HepG2 (cell line): ENCODE measurements at regions not wholly inside any gene's neighbourhood (a gene's known extent, or its start where the extent isn't known, plus 50 kb on each side); places are given as distances from the start of the nearest gene placed in this dataset.

ENCODE experiments used
- ARID5B ChIP-seq: IDR thresholded peaks from 2 replicates; pipeline ENCODE4 v1.4.0; 2020; ENCODE audit warnings: mild to moderate bottlenecking, missing genetic modification reagents
- DPF2 ChIP-seq: sonication (generic); formaldehyde crosslinking; IDR thresholded peaks from 2 replicates; pipeline ENCODE4 v1.4.0; 2020; ENCODE audit warnings: mild to moderate bottlenecking, low read depth, missing genetic modification reagents, borderline replicate concordance
- JUNB ChIP-seq: sonication (generic); formaldehyde crosslinking; IDR thresholded peaks from 2 replicates; pipeline ENCODE4 v1.8.0; 2022; ENCODE audit warnings: missing genetic modification reagents, mild to moderate bottlenecking, borderline replicate concordance
- KAT2B ChIP-seq: fragments of 150-350 bp; IDR thresholded peaks from 2 replicates; pipeline ENCODE4 v1.6.1; 2014; ENCODE audit warnings: low read depth, low read length, borderline replicate concordance
- MLLT10 ChIP-seq: sonication (generic); formaldehyde crosslinking; IDR thresholded peaks from 2 replicates; pipeline ENCODE4 v1.4.0; 2020; ENCODE audit warnings: missing genetic modification reagents
- MXD4 ChIP-seq: IDR thresholded peaks from 2 replicates; pipeline ENCODE4 v1.6.1; 2016; ENCODE audit warnings: mild to moderate bottlenecking, missing biosample characterization, missing genetic modification reagents
- MYNN ChIP-seq: sonication (generic); formaldehyde crosslinking; IDR thresholded peaks from 2 replicates; pipeline ENCODE4 v1.4.0; 2020; ENCODE audit warnings: mild to moderate bottlenecking, low read depth, missing genetic modification reagents
- PBX2 ChIP-seq: IDR thresholded peaks from 2 replicates; pipeline ENCODE4 v1.6.1; 2016; ENCODE audit warnings: control low read depth
- SALL1 ChIP-seq: sonication (generic); formaldehyde crosslinking; IDR thresholded peaks from 2 replicates; pipeline ENCODE4 v1.8.0; 2022; ENCODE audit warnings: mild to moderate bottlenecking, missing genetic modification reagents
- SCMH1 ChIP-seq: sonication (generic); formaldehyde crosslinking; IDR thresholded peaks from 2 replicates; pipeline ENCODE4 v1.9.0; 2021; ENCODE audit warnings: missing genetic modification reagents, mild to moderate bottlenecking, borderline replicate concordance
- SNAPC2 ChIP-seq: sonication (generic); formaldehyde crosslinking; IDR thresholded peaks from 2 replicates; pipeline ENCODE4 v1.8.1; 2022; ENCODE audit warnings: mild to moderate bottlenecking, missing genetic modification reagents
- SOX5 ChIP-seq: IDR thresholded peaks from 2 replicates; pipeline ENCODE4 v1.6.1; 2016; ENCODE audit warnings: borderline replicate concordance
- ZKSCAN5 ChIP-seq: sonication (generic); formaldehyde crosslinking; IDR thresholded peaks from 2 replicates; pipeline ENCODE4 v1.5.1; 2020; ENCODE audit warnings: mild to moderate bottlenecking, missing genetic modification reagents
- ZNF296 ChIP-seq: sonication (generic); formaldehyde crosslinking; conservative IDR thresholded peaks from 2 replicates; pipeline ENCODE4 v1.5.0; 2020; ENCODE audit warnings: mild to moderate bottlenecking, missing genetic modification reagents
- ZNF382 ChIP-seq: sonication (generic); formaldehyde crosslinking; IDR thresholded peaks from 2 replicates; pipeline ENCODE4 v1.5.0; 2020; ENCODE audit warnings: missing genetic modification reagents, mild to moderate bottlenecking, borderline replicate concordance
- ZNF512B ChIP-seq: sonication (generic); formaldehyde crosslinking; IDR thresholded peaks from 2 replicates; pipeline ENCODE4 v1.5.1; 2020; ENCODE audit warnings: missing genetic modification reagents, mild to moderate bottlenecking, borderline replicate concordance
- ZNF598 ChIP-seq: sonication (generic); formaldehyde crosslinking; IDR thresholded peaks from 2 replicates; pipeline ENCODE4 v1.5.1; 2020; ENCODE audit warnings: mild to moderate bottlenecking, missing genetic modification reagents, borderline replicate concordance
- TF ChIP-seq, protein P1 (sequence below): sonication (generic); formaldehyde crosslinking; IDR thresholded peaks from 2 replicates; pipeline ENCODE4 v1.4.0; 2020; ENCODE audit warnings: missing genetic modification reagents
- TF ChIP-seq, protein P2 (sequence below): IDR thresholded peaks from 2 replicates; pipeline ENCODE4 v1.6.1; 2016
- TF ChIP-seq, protein P3 (sequence below): sonication (generic); formaldehyde crosslinking; IDR thresholded peaks from 2 replicates; pipeline ENCODE4 v1.4.0; 2020; ENCODE audit warnings: missing genetic modification reagents

- TF ChIP-seq ARID5B (CRISPR knock-in tag) (peak; percentile 61), DPF2 (CRISPR knock-in tag) (0 out of 2 replicates have a peak, but pooled peaks have one; percentile 24), JUNB (CRISPR knock-in tag) (no peak), ZNF512B (peak; percentile 85; the same call in 1 of the 2 replicates), KAT2B (no peak), ZNF296 (CRISPR knock-in tag) (no peak), ZKSCAN5 (CRISPR knock-in tag) (no peak), ZNF382 (CRISPR knock-in tag) (no peak), SCMH1 (CRISPR knock-in tag) (no peak), ZNF598 (0 out of 2 replicates have a peak, but pooled peaks have one; percentile 44), SNAPC2 (CRISPR knock-in tag) (no peak), SOX5 (CRISPR knock-in tag) (no peak), MLLT10 (CRISPR knock-in tag) (no peak), MYNN (no peak; the same call in 1 of the 2 replicates), SALL1 (no peak; the same call in 1 of the 2 replicates), PBX2 (CRISPR knock-in tag) (0 out of 2 replicates have a peak, but pooled peaks have one; percentile 25), MXD4 (CRISPR knock-in tag) (peak; percentile 56; the same call in 1 of the 2 replicates)
- TF ChIP-seq, protein P1, sequence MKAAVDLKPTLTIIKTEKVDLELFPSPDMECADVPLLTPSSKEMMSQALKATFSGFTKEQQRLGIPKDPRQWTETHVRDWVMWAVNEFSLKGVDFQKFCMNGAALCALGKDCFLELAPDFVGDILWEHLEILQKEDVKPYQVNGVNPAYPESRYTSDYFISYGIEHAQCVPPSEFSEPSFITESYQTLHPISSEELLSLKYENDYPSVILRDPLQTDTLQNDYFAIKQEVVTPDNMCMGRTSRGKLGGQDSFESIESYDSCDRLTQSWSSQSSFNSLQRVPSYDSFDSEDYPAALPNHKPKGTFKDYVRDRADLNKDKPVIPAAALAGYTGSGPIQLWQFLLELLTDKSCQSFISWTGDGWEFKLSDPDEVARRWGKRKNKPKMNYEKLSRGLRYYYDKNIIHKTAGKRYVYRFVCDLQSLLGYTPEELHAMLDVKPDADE = no peak
- TF ChIP-seq, protein P2, sequence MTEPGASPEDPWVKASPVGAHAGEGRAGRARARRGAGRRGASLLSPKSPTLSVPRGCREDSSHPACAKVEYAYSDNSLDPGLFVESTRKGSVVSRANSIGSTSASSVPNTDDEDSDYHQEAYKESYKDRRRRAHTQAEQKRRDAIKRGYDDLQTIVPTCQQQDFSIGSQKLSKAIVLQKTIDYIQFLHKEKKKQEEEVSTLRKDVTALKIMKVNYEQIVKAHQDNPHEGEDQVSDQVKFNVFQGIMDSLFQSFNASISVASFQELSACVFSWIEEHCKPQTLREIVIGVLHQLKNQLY (CRISPR knock-in tag) = no peak
- TF ChIP-seq, protein P3, sequence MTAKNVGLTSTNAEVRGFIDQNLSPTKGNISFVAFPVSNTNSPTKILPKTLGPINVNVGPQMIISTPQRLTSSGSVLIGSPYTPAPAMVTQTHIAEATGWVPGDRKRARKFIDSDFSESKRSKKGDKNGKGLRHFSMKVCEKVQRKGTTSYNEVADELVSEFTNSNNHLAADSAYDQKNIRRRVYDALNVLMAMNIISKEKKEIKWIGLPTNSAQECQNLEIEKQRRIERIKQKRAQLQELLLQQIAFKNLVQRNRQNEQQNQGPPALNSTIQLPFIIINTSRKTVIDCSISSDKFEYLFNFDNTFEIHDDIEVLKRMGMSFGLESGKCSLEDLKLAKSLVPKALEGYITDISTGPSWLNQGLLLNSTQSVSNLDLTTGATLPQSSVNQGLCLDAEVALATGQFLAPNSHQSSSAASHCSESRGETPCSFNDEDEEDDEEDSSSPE (CRISPR knock-in tag) = no peak
Observed at GRCh38 chr6:1178590-1178989, 133.3 kb upstream of the FOXQ1 start (continued).
